WTC11 (cell line): ENCODE measurements at regions not wholly inside any gene's neighbourhood (a gene's known extent, or its start where the extent isn't known, plus 50 kb on each side); places are given as distances from the start of the nearest gene placed in this dataset.

Experiments used
- CREM ChIP-seq: sonication (generic); formaldehyde crosslinking; IDR thresholded peaks from 2 replicates; pipeline ENCODE4 v1.8.1; 2022; ENCODE audit warnings: mild to moderate bottlenecking, missing genetic modification reagents, moderate library complexity
- PRDM15 ChIP-seq: sonication (generic); formaldehyde crosslinking; IDR thresholded peaks from 2 replicates; pipeline ENCODE4 v1.8.0; 2022; ENCODE audit warnings: missing genetic modification reagents

- TF ChIP-seq PRDM15 (CRISPR knock-in tag) (no peak), CREM (CRISPR knock-in tag) (no peak)
These were observed 247.4 kb upstream of the GIMD1 start for GRCh38 chr4:106615961-106616360.
